SU-DHL-6 (cell line): ENCODE measurements at regions not wholly inside any gene's neighbourhood (a gene's known extent, or its start where the extent isn't known, plus 50 kb on each side); places are given as distances from the start of the nearest gene placed in this dataset.

Source experiments
- EZH2phosphoT487 ChIP-seq: fragments of 200-600 bp; sonication (generic), shearing (Covaris generic); conservative IDR thresholded peaks from 2 replicates; pipeline ENCODE4 v1.6.1; 2018; ENCODE audit warnings: mild to moderate bottlenecking, antibody characterized with exemption, low read length, moderate library complexity, mixed read lengths
- TF ChIP-seq, protein P1 (sequence below): fragments of 200-600 bp; sonication (generic); IDR thresholded peaks from one replicate; pipeline ENCODE4 v1.5.1; 2017; ENCODE audit warnings: antibody characterized with exemption, mild to moderate bottlenecking, low read length, moderate library complexity; ENCODE audit not compliant: insufficient read depth, poor library complexity, severe bottlenecking

DNA sequence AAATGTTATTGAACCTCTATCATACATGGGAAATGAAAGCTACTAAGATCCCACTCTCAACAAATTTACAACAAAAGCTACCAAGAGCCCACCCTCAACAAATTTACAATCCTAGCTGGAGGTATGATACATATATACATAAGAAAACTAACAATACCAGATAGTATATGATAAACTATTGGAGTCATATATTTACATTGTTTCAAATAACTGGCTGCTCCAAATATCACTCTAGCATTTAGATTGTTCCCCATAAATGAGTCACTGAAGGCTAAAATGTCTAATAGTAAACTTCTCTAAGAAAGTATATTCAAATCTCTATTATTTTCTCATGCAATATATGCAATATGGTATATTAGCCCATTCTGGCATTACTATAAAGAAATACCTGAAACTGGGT lies 151.1 kb downstream of the TMEM161B start:
- TF ChIP-seq, protein P1, sequence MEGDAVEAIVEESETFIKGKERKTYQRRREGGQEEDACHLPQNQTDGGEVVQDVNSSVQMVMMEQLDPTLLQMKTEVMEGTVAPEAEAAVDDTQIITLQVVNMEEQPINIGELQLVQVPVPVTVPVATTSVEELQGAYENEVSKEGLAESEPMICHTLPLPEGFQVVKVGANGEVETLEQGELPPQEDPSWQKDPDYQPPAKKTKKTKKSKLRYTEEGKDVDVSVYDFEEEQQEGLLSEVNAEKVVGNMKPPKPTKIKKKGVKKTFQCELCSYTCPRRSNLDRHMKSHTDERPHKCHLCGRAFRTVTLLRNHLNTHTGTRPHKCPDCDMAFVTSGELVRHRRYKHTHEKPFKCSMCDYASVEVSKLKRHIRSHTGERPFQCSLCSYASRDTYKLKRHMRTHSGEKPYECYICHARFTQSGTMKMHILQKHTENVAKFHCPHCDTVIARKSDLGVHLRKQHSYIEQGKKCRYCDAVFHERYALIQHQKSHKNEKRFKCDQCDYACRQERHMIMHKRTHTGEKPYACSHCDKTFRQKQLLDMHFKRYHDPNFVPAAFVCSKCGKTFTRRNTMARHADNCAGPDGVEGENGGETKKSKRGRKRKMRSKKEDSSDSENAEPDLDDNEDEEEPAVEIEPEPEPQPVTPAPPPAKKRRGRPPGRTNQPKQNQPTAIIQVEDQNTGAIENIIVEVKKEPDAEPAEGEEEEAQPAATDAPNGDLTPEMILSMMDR: no peak
- no peak for TF ChIP-seq EZH2phosphoT487
